SK-N-SH treated with all-trans-retinoic acid at 6 μM for 48 hours (cell line): ENCODE measurements at regions not wholly inside any gene's neighbourhood (a gene's known extent, or its start where the extent isn't known, plus 50 kb on each side); places are given as distances from the start of the nearest gene placed in this dataset.

Source experiments
- ATAC-seq: fragments of 200-7000 bp; cut with Tn5 transposase; 3 replicates; pipeline ENCODE4 v1.9.1; 2020; ENCODE audit warnings: mild to moderate bottlenecking, moderate library complexity
- ARNTL ChIP-seq: fragments of 450-650 bp; formaldehyde crosslinking; IDR thresholded peaks from 2 replicates; pipeline ENCODE4 v1.5.0; 2020; ENCODE audit warnings: low read depth, mild to moderate bottlenecking, moderate library complexity, borderline replicate concordance
- BACH2 ChIP-seq: fragments of 250-450 bp; sonication (Bioruptor Pico); IDR thresholded peaks from 2 replicates; pipeline ENCODE4 v1.9.0; 2021; ENCODE audit warnings: mild to moderate bottlenecking, borderline replicate concordance
- CSDC2 ChIP-seq: fragments of 250-450 bp; sonication (Bioruptor Pico); IDR thresholded peaks from 2 replicates; pipeline ENCODE4 v1.5.0; 2020; ENCODE audit warnings: mild to moderate bottlenecking, moderate library complexity
- ESRRG ChIP-seq: fragments of 250-450 bp; sonication (Bioruptor Pico); IDR thresholded peaks from 2 replicates; pipeline ENCODE4 v1.6.1; 2021; ENCODE audit warnings: mild to moderate bottlenecking
- GLIS3 ChIP-seq: fragments of 250-450 bp; sonication (Bioruptor Pico); IDR thresholded peaks from 2 replicates; pipeline ENCODE4 v1.5.0; 2020; ENCODE audit warnings: mild to moderate bottlenecking, moderate library complexity
- ISL1 ChIP-seq: fragments of 250-450 bp; sonication (Bioruptor Pico); IDR thresholded peaks from 2 replicates; pipeline ENCODE4 v2.1.2; 2022; ENCODE audit warnings: mild to moderate bottlenecking, moderate library complexity
- OSR1 ChIP-seq: fragments of 250-450 bp; sonication (Bioruptor Pico); IDR thresholded peaks from 2 replicates; pipeline ENCODE4 v1.8.0; 2022; ENCODE audit warnings: moderate library complexity, mild to moderate bottlenecking, inconsistent platforms
- PPARA ChIP-seq: fragments of 250-450 bp; sonication (Bioruptor Pico); IDR thresholded peaks from 2 replicates; pipeline ENCODE4 v1.5.0; 2020; ENCODE audit warnings: mild to moderate bottlenecking, borderline replicate concordance
- RARB ChIP-seq: fragments of 250-450 bp; sonication (Bioruptor Pico); IDR thresholded peaks from 2 replicates; pipeline ENCODE4 v1.8.0; 2021; ENCODE audit warnings: mild to moderate bottlenecking, moderate library complexity
- SNAI2 ChIP-seq: fragments of 250-450 bp; sonication (Bioruptor Pico); IDR thresholded peaks from 2 replicates; pipeline ENCODE4 v1.5.0; 2020; ENCODE audit warnings: mild to moderate bottlenecking, moderate library complexity
- TCF4 ChIP-seq: fragments of 250-450 bp; sonication (Bioruptor Pico); IDR thresholded peaks from 2 replicates; pipeline ENCODE4 v1.8.0; 2021; ENCODE audit warnings: mild to moderate bottlenecking, moderate library complexity, borderline replicate concordance
- TOX ChIP-seq: fragments of 250-450 bp; sonication (Bioruptor Pico); IDR thresholded peaks from 2 replicates; pipeline ENCODE4 v1.8.0; 2021; ENCODE audit warnings: mild to moderate bottlenecking, moderate library complexity, borderline replicate concordance
- ZC3H10 ChIP-seq: fragments of 250-450 bp; sonication (Bioruptor Pico); IDR thresholded peaks from 2 replicates; pipeline ENCODE4 v1.5.1; 2021; ENCODE audit warnings: mild to moderate bottlenecking, moderate library complexity
- ZFP3 ChIP-seq: fragments of 250-450 bp; sonication (Bioruptor Pico); IDR thresholded peaks from 2 replicates; pipeline ENCODE4 v1.5.0; 2020; ENCODE audit warnings: mild to moderate bottlenecking, moderate library complexity
- ZFP30 ChIP-seq: fragments of 450-650 bp; formaldehyde crosslinking; IDR thresholded peaks from 2 replicates; pipeline ENCODE4 v1.5.0; 2022; ENCODE audit warnings: mild to moderate bottlenecking, moderate library complexity
- ZNF565 ChIP-seq: fragments of 450-650 bp; formaldehyde crosslinking; conservative IDR thresholded peaks from 2 replicates; pipeline ENCODE4 v1.5.0; 2020; ENCODE audit warnings: low read depth, mild to moderate bottlenecking, moderate library complexity
- ZNF70 ChIP-seq: fragments of 450-650 bp; formaldehyde crosslinking; IDR thresholded peaks from 2 replicates; pipeline ENCODE4 v1.5.0; 2020; ENCODE audit warnings: mild to moderate bottlenecking, moderate library complexity
- ZNF8 ChIP-seq: fragments of 450-650 bp; formaldehyde crosslinking; IDR thresholded peaks from 2 replicates; pipeline ENCODE4 v1.5.0; 2020; ENCODE audit warnings: mild to moderate bottlenecking, moderate library complexity
- TF ChIP-seq, protein P1 (sequence below): fragments of 250-450 bp; sonication (Bioruptor Pico); IDR thresholded peaks from 2 replicates; pipeline ENCODE4 v1.5.1; 2021; ENCODE audit warnings: mild to moderate bottlenecking, moderate library complexity
- TF ChIP-seq, protein P2 (sequence below): fragments of 250-450 bp; sonication (Bioruptor Pico); IDR thresholded peaks from 2 replicates; pipeline ENCODE4 v1.5.1; 2020; ENCODE audit warnings: low read depth, mild to moderate bottlenecking, moderate library complexity
- TF ChIP-seq, protein P3 (sequence below): fragments of 250-450 bp; sonication (Bioruptor Pico); IDR thresholded peaks from 2 replicates; pipeline ENCODE4 v1.8.0; 2021; ENCODE audit warnings: low read depth, mild to moderate bottlenecking, moderate library complexity, borderline replicate concordance
- TF ChIP-seq, protein P4 (sequence below): fragments of 250-450 bp; sonication (Bioruptor Pico); IDR thresholded peaks from 2 replicates; pipeline ENCODE4 v1.8.0; 2020; ENCODE audit warnings: mild to moderate bottlenecking, moderate library complexity, borderline replicate concordance

DNA sequence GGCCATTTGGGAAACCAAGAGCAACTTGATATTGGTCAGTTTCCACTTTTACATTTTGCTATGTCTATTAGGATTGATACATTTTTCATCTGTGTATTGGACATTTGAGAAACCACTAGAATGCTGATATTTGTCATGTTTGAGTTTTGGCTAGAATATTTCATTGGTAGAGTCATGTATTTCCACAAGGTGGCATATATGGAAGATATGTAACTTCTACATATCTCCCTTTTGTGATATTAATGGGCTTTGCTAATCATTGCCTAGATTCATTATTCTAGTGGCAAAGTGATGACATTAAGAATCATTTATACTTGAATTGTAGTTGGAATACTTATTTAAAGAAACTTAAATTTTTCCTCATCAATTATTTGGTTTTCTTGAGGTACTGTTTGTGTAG is 692.9 kb upstream of the EDIL3 start:
- no peak for ATAC-seq
- TF ChIP-seq ZC3H10 (CRISPR knock-in tag) (no peak), ZNF565 (CRISPR knock-in tag) (no peak), TCF4 (CRISPR knock-in tag) (no peak), ISL1 (CRISPR knock-in tag) (no peak), ZNF8 (CRISPR knock-in tag) (no peak), OSR1 (no peak), ESRRG (CRISPR knock-in tag) (no peak), PPARA (CRISPR knock-in tag) (no peak), TOX (CRISPR knock-in tag) (no peak), CSDC2 (CRISPR knock-in tag) (no peak), RARB (no peak), SNAI2 (no peak), GLIS3 (CRISPR knock-in tag) (no peak), ARNTL (CRISPR knock-in tag) (no peak), ZNF70 (CRISPR knock-in tag) (no peak), BACH2 (CRISPR knock-in tag) (no peak)
- TF ChIP-seq, protein P1, sequence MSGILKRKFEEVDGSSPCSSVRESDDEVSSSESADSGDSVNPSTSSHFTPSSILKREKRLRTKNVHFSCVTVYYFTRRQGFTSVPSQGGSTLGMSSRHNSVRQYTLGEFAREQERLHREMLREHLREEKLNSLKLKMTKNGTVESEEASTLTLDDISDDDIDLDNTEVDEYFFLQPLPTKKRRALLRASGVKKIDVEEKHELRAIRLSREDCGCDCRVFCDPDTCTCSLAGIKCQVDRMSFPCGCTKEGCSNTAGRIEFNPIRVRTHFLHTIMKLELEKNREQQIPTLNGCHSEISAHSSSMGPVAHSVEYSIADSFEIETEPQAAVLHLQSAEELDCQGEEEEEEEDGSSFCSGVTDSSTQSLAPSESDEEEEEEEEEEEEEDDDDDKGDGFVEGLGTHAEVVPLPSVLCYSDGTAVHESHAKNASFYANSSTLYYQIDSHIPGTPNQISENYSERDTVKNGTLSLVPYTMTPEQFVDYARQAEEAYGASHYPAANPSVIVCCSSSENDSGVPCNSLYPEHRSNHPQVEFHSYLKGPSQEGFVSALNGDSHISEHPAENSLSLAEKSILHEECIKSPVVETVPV (CRISPR knock-in tag) = no peak
- TF ChIP-seq, protein P2, sequence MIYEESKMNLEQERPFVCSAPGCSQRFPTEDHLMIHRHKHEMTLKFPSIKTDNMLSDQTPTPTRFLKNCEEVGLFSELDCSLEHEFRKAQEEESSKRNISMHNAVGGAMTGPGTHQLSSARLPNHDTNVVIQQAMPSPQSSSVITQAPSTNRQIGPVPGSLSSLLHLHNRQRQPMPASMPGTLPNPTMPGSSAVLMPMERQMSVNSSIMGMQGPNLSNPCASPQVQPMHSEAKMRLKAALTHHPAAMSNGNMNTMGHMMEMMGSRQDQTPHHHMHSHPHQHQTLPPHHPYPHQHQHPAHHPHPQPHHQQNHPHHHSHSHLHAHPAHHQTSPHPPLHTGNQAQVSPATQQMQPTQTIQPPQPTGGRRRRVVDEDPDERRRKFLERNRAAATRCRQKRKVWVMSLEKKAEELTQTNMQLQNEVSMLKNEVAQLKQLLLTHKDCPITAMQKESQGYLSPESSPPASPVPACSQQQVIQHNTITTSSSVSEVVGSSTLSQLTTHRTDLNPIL (CRISPR knock-in tag) = no peak
- TF ChIP-seq, protein P3, sequence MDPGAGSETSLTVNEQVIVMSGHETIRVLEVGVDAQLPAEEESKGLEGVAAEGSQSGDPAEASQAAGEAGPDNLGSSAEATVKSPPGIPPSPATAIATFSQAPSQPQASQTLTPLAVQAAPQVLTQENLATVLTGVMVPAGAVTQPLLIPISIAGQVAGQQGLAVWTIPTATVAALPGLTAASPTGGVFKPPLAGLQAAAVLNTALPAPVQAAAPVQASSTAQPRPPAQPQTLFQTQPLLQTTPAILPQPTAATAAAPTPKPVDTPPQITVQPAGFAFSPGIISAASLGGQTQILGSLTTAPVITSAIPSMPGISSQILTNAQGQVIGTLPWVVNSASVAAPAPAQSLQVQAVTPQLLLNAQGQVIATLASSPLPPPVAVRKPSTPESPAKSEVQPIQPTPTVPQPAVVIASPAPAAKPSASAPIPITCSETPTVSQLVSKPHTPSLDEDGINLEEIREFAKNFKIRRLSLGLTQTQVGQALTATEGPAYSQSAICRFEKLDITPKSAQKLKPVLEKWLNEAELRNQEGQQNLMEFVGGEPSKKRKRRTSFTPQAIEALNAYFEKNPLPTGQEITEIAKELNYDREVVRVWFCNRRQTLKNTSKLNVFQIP (CRISPR knock-in tag) = no peak
- TF ChIP-seq, protein P4, sequence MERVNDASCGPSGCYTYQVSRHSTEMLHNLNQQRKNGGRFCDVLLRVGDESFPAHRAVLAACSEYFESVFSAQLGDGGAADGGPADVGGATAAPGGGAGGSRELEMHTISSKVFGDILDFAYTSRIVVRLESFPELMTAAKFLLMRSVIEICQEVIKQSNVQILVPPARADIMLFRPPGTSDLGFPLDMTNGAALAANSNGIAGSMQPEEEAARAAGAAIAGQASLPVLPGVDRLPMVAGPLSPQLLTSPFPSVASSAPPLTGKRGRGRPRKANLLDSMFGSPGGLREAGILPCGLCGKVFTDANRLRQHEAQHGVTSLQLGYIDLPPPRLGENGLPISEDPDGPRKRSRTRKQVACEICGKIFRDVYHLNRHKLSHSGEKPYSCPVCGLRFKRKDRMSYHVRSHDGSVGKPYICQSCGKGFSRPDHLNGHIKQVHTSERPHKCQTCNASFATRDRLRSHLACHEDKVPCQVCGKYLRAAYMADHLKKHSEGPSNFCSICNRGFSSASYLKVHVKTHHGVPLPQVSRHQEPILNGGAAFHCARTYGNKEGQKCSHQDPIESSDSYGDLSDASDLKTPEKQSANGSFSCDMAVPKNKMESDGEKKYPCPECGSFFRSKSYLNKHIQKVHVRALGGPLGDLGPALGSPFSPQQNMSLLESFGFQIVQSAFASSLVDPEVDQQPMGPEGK = no peak
- TF ChIP-seq, all 23 proteins: peak for 0

DNA sequence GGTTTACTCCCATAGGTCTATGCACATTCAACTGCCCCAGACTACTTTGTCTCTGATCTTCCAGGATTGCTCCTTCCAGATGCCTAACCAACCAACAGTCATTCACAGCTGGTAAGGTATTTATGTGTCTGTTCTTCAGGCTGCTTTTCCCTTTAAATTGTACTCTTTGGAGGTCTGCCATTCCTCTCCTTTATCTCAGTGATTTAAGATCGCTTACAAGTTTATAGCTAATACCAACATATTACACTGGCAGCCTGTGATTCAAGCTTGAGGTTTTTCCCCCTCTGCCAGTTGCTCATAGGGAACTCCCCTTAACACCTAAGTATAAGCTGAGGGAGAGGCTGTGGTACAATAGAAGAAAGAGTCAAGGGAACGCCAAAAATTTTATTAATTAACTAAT is 711.7 kb upstream of the EDIL3 start:
- TF ChIP-seq ARNTL (CRISPR knock-in tag) = no peak
- no peak for TF ChIP-seq CSDC2 (CRISPR knock-in tag)
- TF ChIP-seq, protein P3 (CRISPR knock-in tag) = no peak
- TF ChIP-seq TCF4 (CRISPR knock-in tag) = no peak
- no peak for TF ChIP-seq ZNF70 (CRISPR knock-in tag)
- no peak for TF ChIP-seq ZC3H10 (CRISPR knock-in tag)
- TF ChIP-seq ZNF8 (CRISPR knock-in tag) = no peak
- no peak for TF ChIP-seq ZFP3 (CRISPR knock-in tag)
- TF ChIP-seq, protein P1 (CRISPR knock-in tag) = no peak
- TF ChIP-seq BACH2 (CRISPR knock-in tag) = no peak
- TF ChIP-seq RARB = no peak
- ATAC-seq = no peak

DNA sequence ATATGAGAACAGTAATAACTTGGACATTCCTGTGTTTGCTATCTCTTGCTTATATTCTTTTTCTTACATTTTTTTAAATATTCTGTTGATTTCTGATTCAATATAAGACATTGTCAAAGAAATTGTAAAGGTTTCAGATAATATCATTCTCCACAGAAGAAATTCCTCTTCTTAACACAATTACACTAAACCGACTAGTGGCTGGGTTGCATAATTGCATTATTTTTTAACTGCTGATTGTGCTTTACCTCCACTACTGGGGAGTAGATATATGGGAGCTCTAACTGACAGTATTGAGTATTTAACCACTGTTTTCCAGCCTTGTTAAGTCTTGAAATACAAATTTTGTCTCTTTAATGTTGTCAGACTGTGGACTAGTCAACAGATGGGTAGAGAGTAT is 723.8 kb upstream of the EDIL3 start:
- no peak for ATAC-seq
- TF ChIP-seq, protein P2 (CRISPR knock-in tag) = no peak
- TF ChIP-seq ZNF8 (CRISPR knock-in tag) = no peak
- TF ChIP-seq, protein P1 (CRISPR knock-in tag) = no peak
- TF ChIP-seq ZNF565 (CRISPR knock-in tag) = no peak
- no peak for TF ChIP-seq ISL1 (CRISPR knock-in tag)
- TF ChIP-seq ZFP30 (CRISPR knock-in tag) = no peak
- TF ChIP-seq GLIS3 (CRISPR knock-in tag) = no peak
- no peak for TF ChIP-seq ESRRG (CRISPR knock-in tag)
